ENCODE measurements at regions not wholly inside any gene's neighbourhood (a gene's known extent, or its start where the extent isn't known, plus 50 kb on each side); places are given as distances from the start of the nearest gene placed in this dataset.

DNA sequence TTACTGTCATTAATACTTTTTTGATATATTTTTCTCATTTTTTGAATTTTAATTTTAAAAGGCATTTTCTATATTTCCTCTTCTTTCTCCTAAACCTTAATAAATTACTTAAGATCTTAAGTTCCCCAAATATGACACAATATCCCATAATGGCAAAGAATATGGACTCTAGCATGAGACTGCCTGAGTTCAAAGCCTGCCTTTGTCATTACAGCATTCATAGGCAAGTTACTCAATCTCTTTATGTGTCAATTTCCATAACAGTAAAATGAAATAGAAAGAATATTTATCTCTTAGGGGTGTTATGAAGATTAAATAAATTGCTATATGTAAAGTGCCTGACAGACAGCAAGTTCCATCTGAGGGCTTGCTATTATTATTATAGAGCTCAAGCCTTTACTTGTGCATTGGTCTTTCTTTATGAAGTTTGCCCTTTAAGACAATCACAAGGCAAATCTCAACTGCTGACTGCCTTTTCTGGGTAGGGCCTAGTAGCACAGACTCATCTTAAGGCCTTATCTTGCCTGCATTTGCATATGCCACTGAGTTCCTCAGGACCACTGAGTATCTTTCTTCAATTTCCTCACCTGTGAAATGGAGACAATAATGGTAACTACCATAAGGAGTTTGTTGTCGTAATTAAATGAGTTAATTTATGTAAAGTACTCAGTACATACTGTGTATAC lies 231.0 kb downstream of the NRIP1 start:
- TF ChIP-seq, protein P1, sequence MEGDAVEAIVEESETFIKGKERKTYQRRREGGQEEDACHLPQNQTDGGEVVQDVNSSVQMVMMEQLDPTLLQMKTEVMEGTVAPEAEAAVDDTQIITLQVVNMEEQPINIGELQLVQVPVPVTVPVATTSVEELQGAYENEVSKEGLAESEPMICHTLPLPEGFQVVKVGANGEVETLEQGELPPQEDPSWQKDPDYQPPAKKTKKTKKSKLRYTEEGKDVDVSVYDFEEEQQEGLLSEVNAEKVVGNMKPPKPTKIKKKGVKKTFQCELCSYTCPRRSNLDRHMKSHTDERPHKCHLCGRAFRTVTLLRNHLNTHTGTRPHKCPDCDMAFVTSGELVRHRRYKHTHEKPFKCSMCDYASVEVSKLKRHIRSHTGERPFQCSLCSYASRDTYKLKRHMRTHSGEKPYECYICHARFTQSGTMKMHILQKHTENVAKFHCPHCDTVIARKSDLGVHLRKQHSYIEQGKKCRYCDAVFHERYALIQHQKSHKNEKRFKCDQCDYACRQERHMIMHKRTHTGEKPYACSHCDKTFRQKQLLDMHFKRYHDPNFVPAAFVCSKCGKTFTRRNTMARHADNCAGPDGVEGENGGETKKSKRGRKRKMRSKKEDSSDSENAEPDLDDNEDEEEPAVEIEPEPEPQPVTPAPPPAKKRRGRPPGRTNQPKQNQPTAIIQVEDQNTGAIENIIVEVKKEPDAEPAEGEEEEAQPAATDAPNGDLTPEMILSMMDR (conservative IDR thresholded peaks at IDR 0.05 in 1 of 2, IDR thresholded peaks at IDR 0.05 in 1 of 2; ENCODE audit: extremely low read depth in 1 of 2, insufficient read depth in 1 of 2, low read depth in 1 of 2, low read length in 2 of 2), result no peak
- no peak for TF ChIP-seq EZH2 (IDR thresholded peaks at IDR 0.05; ENCODE audit: borderline replicate concordance, low read length)

Data from mammary epithelial cell (primary cell).